ENCODE measurements at regions not wholly inside any gene's neighbourhood (a gene's known extent, or its start where the extent isn't known, plus 50 kb on each side); places are given as distances from the start of the nearest gene placed in this dataset.

DNA sequence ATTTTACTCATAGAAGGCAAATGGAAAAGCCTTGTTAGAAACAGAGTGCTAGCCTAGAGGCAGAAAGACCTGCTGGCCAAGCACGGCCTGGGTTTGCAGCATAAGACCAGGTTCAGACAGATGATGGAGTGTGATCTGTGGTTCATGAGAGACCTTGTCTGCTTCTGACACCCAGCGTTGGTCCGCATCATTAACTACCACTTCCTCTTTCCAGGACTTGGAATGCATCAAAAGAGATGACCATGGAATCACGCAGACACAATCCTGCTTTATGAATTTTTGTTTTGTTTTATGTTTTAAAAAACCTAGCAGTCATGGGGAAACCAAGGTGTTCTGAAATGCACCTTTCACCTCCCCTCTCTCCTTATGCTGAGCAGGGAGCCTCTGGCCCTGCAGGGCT is 76.8 kb upstream of the SYNDIG1 start:
- TF ChIP-seq CEBPB (IDR thresholded peaks at IDR 0.05), result no peak

- TF ChIP-seq YY1 (IDR thresholded peaks at IDR 0.05; ENCODE audit: low read depth), result no peak
Measured at GRCh38 chr20:24389686-24390085, 79.7 kb upstream of the SYNDIG1 start.

DNA sequence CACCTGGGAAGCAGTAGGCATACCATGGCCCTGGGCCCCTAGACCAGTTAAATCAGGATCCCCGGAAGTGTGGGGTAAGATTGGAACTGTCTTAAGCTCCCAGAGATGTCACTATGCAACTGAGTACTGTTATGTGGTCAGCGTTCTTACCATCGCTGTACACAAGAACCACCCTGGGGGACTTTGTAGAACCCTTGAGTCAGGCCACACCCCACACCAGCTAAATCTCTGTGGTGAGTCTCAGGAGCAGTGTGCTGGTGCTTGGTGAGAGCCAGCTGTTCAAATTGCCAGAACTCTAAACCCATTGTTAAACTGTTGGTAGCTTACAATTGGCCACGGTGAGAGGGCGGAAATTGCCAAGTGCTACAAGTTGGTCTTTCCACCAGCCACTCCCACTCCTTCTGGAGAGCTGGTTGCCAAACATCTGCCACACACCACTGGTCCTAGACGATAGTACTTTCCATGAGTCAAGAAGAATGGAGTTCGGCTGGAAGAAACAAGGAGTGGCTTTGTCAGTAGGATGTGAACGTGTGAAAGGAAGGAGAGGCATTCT is 80.5 kb upstream of the SYNDIG1 start:
- TF ChIP-seq CREB1 (IDR thresholded peaks at IDR 0.05; ENCODE audit: low read depth) (no peak), YY1 (IDR thresholded peaks at IDR 0.05; ENCODE audit: low read depth) (no peak), CEBPB (IDR thresholded peaks at IDR 0.05) (no peak), EGR1 (IDR thresholded peaks at IDR 0.05) (no peak), TCF12 (IDR thresholded peaks at IDR 0.05; ENCODE audit: low read depth) (no peak), ZBTB7A (IDR thresholded peaks at IDR 0.05; ENCODE audit: low read depth) (no peak), RAD21 (IDR thresholded peaks at IDR 0.05; ENCODE audit: low read depth) (no peak), TAF1 (IDR thresholded peaks at IDR 0.05; ENCODE audit: low read depth) (no peak), USF1 (IDR thresholded peaks at IDR 0.05) (no peak), TEAD4 (IDR thresholded peaks at IDR 0.05) (no peak), NFIC (IDR thresholded peaks at IDR 0.05) (no peak)
- TF ChIP-seq, protein P1, sequence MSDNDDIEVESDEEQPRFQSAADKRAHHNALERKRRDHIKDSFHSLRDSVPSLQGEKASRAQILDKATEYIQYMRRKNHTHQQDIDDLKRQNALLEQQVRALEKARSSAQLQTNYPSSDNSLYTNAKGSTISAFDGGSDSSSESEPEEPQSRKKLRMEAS (IDR thresholded peaks at IDR 0.05), result no peak
- TF ChIP-seq, protein P2, sequence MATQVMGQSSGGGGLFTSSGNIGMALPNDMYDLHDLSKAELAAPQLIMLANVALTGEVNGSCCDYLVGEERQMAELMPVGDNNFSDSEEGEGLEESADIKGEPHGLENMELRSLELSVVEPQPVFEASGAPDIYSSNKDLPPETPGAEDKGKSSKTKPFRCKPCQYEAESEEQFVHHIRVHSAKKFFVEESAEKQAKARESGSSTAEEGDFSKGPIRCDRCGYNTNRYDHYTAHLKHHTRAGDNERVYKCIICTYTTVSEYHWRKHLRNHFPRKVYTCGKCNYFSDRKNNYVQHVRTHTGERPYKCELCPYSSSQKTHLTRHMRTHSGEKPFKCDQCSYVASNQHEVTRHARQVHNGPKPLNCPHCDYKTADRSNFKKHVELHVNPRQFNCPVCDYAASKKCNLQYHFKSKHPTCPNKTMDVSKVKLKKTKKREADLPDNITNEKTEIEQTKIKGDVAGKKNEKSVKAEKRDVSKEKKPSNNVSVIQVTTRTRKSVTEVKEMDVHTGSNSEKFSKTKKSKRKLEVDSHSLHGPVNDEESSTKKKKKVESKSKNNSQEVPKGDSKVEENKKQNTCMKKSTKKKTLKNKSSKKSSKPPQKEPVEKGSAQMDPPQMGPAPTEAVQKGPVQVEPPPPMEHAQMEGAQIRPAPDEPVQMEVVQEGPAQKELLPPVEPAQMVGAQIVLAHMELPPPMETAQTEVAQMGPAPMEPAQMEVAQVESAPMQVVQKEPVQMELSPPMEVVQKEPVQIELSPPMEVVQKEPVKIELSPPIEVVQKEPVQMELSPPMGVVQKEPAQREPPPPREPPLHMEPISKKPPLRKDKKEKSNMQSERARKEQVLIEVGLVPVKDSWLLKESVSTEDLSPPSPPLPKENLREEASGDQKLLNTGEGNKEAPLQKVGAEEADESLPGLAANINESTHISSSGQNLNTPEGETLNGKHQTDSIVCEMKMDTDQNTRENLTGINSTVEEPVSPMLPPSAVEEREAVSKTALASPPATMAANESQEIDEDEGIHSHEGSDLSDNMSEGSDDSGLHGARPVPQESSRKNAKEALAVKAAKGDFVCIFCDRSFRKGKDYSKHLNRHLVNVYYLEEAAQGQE (IDR thresholded peaks at IDR 0.05; ENCODE audit: low read depth), result no peak

- TF ChIP-seq, protein P1 (IDR thresholded peaks at IDR 0.05), result no peak
- TF ChIP-seq USF1 (IDR thresholded peaks at IDR 0.05), result peak; percentile 52; the same call in 1 of the 2 replicates
Measured at GRCh38 chr20:24385547-24385946, 83.9 kb upstream of the SYNDIG1 start.

- TF ChIP-seq USF1 (IDR thresholded peaks at IDR 0.05) (no peak), TAF1 (IDR thresholded peaks at IDR 0.05; ENCODE audit: low read depth) (no peak)
Measured at GRCh38 chr20:24384865-24385264, 84.6 kb upstream of the SYNDIG1 start.

GRCh38 chr20:24382743-24383142 is 86.7 kb upstream of the SYNDIG1 start:
- TF ChIP-seq USF1 (IDR thresholded peaks at IDR 0.05) (no peak), CREB1 (IDR thresholded peaks at IDR 0.05; ENCODE audit: low read depth) (no peak), EGR1 (IDR thresholded peaks at IDR 0.05) (no peak), CEBPB (IDR thresholded peaks at IDR 0.05) (no peak), RAD21 (IDR thresholded peaks at IDR 0.05; ENCODE audit: low read depth) (no peak), TCF12 (IDR thresholded peaks at IDR 0.05; ENCODE audit: low read depth) (no peak), ZBTB7A (IDR thresholded peaks at IDR 0.05; ENCODE audit: low read depth) (no peak), FOXM1 (IDR thresholded peaks at IDR 0.05; ENCODE audit: borderline replicate concordance, low read depth) (no peak), TEAD4 (IDR thresholded peaks at IDR 0.05) (no peak), EP300 (IDR thresholded peaks at IDR 0.05; ENCODE audit: borderline replicate concordance) (no peak), TAF1 (IDR thresholded peaks at IDR 0.05; ENCODE audit: low read depth) (no peak)

DNA sequence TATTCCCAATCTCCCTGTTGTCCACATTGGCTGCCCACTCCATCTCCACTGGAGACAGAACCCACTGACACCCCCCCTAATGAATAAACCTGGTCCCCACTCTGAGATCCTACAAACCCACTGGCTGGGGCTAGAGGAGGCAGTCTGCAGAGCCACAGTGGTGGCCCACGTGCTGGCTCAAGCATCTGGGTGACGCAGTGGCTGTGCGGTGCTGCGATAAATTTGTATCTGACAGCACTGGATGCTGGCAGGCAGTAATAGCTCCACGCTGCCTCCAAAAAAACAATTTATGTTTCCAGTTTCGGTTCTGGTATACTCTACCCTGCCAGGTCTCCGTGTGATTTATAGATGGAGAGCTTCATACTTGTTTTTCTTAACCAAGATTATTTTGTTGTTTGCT is 87.1 kb upstream of the SYNDIG1 start:
- TF ChIP-seq EGR1 (IDR thresholded peaks at IDR 0.05), result no peak
- TF ChIP-seq, protein P1 (IDR thresholded peaks at IDR 0.05), result no peak
- TF ChIP-seq TAF1 (IDR thresholded peaks at IDR 0.05; ENCODE audit: low read depth), result no peak

GRCh38 chr20:24381886-24382285 is 87.5 kb upstream of the SYNDIG1 start:
- TF ChIP-seq ZBTB7A (IDR thresholded peaks at IDR 0.05; ENCODE audit: low read depth) (no peak), CREB1 (IDR thresholded peaks at IDR 0.05; ENCODE audit: low read depth) (no peak), TAF1 (IDR thresholded peaks at IDR 0.05; ENCODE audit: low read depth) (no peak), RAD21 (IDR thresholded peaks at IDR 0.05; ENCODE audit: low read depth) (no peak), EP300 (IDR thresholded peaks at IDR 0.05; ENCODE audit: borderline replicate concordance) (no peak), NFIC (IDR thresholded peaks at IDR 0.05) (no peak), TCF12 (IDR thresholded peaks at IDR 0.05; ENCODE audit: low read depth) (no peak), YY1 (IDR thresholded peaks at IDR 0.05; ENCODE audit: low read depth) (no peak), FOXM1 (IDR thresholded peaks at IDR 0.05; ENCODE audit: borderline replicate concordance, low read depth) (no peak), TEAD4 (IDR thresholded peaks at IDR 0.05) (no peak), USF1 (IDR thresholded peaks at IDR 0.05) (no peak), CEBPB (IDR thresholded peaks at IDR 0.05) (no peak), EGR1 (IDR thresholded peaks at IDR 0.05) (no peak)
- TF ChIP-seq, protein P1 (IDR thresholded peaks at IDR 0.05), result no peak
- TF ChIP-seq, protein P2 (IDR thresholded peaks at IDR 0.05; ENCODE audit: low read depth), result no peak

Data from Ishikawa (cell line).